ENCODE measurements at regions not wholly inside any gene's neighbourhood (a gene's known extent, or its start where the extent isn't known, plus 50 kb on each side); places are given as distances from the start of the nearest gene placed in this dataset.

DNA sequence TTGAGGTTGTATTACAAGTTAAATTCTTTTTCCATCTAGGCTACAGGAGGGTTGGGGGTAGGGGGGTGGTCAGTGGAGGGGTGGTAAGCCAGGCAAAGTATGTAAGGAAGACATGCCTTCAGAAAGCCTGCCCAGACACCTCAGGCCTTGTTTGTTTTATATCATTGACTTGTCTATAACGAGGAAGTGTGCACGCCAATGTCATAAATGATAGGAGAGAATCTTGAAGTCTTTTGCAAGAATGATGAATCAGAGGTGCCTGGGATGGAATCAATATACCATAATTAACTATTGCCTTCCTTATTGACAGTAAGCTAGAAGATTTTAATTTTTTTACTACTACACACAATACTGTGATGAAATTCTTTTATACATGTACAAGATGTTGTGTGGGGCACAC lies 90.7 kb downstream of the SEC61B start:
- DNase-seq = no peak
- no peak overlapping the region for H3K4me3 ChIP-seq
- H3K9ac ChIP-seq (ENCODE audit: insufficient read depth in 1 of 2, low read length in 2 of 2) = no peak overlapping the region
- WGBS, 2 donors = 70 to 74% methylated on average over 2 of the region's 2 CpGs
- no peaks in the 10 kb centered on the region for H3K9me3 ChIP-seq (ENCODE audit: control insufficient read depth in 4 of 4, insufficient read depth in 3 of 4, low read length in 3 of 4)
- H3K27me3 ChIP-seq (ENCODE audit: control insufficient read depth in 3 of 3, insufficient read depth in 3 of 3, low read length in 2 of 3) = no peaks in the 10 kb centered on the region
- ATAC-seq (ENCODE audit: insufficient read depth, low FRiP score) = no peak
- H3K4me1 ChIP-seq (ENCODE audit: control insufficient read depth in 5 of 5, insufficient read depth in 5 of 5, low read length in 5 of 5) = no peaks in the 10 kb centered on the region
- H3K27ac ChIP-seq (ENCODE audit: low read depth in 1 of 2, low read length in 1 of 2) = no peak overlapping the region
- TF ChIP-seq, protein P1, sequence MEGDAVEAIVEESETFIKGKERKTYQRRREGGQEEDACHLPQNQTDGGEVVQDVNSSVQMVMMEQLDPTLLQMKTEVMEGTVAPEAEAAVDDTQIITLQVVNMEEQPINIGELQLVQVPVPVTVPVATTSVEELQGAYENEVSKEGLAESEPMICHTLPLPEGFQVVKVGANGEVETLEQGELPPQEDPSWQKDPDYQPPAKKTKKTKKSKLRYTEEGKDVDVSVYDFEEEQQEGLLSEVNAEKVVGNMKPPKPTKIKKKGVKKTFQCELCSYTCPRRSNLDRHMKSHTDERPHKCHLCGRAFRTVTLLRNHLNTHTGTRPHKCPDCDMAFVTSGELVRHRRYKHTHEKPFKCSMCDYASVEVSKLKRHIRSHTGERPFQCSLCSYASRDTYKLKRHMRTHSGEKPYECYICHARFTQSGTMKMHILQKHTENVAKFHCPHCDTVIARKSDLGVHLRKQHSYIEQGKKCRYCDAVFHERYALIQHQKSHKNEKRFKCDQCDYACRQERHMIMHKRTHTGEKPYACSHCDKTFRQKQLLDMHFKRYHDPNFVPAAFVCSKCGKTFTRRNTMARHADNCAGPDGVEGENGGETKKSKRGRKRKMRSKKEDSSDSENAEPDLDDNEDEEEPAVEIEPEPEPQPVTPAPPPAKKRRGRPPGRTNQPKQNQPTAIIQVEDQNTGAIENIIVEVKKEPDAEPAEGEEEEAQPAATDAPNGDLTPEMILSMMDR (IDR thresholded peaks at IDR 0.05; ENCODE audit: control extremely low read depth, extremely low read depth) = no peak
- H3K36me3 ChIP-seq (ENCODE audit: control insufficient read depth in 4 of 4, insufficient read depth in 4 of 4, low read length in 4 of 4) = no peaks in the 10 kb centered on the region

DNA sequence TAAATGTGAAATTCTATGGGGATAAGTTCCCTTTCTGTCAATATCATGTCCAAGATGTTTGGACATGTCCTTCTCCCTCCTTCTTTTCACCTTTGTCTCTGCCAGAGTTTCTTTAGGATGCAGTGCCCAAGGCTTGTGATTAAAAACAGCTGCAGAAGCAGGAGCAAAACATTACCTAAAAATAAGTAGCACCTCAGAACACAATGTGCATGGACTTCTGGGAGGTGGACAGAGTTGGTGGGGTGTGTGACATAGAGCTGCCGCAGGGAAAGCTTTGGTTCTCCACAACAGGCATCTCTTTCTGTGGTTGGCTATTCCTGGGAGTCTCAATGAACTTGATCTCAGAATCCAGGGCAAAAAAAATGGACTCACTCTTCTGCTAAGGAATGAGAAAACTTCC lies 97.0 kb downstream of the SEC61B start:
- Histone ChIP-seq H3K27me3 (ENCODE audit: control insufficient read depth in 3 of 3, insufficient read depth in 3 of 3, low read length in 2 of 3) (peaks cover 0 to 3% (median 2%) of the 10 kb centered on the region in 3 donors), H3K36me3 (ENCODE audit: control insufficient read depth in 4 of 4, insufficient read depth in 4 of 4, low read length in 4 of 4) (no peaks in the 10 kb centered on the region), H3K4me3 (no peak overlapping the region), H3K9ac (ENCODE audit: insufficient read depth in 1 of 2, low read length in 2 of 2) (no peak overlapping the region), H3K9me3 (ENCODE audit: control insufficient read depth in 4 of 4, insufficient read depth in 3 of 4, low read length in 3 of 4) (no peaks in the 10 kb centered on the region), H3K27ac (ENCODE audit: low read depth in 1 of 2, low read length in 1 of 2) (no peak overlapping the region), H3K4me1 (ENCODE audit: control insufficient read depth in 5 of 5, insufficient read depth in 5 of 5, low read length in 5 of 5) (no peaks in the 10 kb centered on the region)
- TF ChIP-seq, protein P1 (IDR thresholded peaks at IDR 0.05; ENCODE audit: control extremely low read depth, extremely low read depth) = no peak
- DNase-seq (no peak), ATAC-seq (ENCODE audit: insufficient read depth, low FRiP score) (no peak)
- 89 to 94% methylated on average over 1 of the region's 1 CpG for WGBS, 2 donors

DNA sequence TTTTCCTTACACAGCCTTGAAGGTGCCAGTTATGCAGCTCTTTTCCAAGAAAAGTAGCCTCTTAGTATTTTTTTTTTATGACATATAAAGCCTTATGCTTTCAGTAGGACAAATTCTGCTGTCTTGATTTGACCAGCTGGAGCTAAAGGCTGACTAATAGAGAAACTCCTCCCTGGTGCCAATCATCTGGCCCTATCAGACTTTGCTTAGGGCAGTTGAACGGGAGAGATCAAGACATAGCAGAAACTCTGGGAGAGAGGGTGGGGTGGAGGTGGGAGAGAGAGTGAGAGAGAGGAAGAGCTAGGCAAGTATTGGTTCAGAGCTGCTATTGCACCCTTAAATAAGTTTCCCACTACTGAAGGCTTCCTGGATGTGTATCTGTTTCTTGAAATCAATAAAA lies 100.2 kb downstream of the SEC61B start:
- WGBS, 2 donors = 12 to 25% methylated on average over 1 of the region's 1 CpG
- Histone ChIP-seq H3K36me3 (ENCODE audit: control insufficient read depth in 4 of 4, insufficient read depth in 4 of 4, low read length in 4 of 4) (no peaks in the 10 kb centered on the region), H3K27me3 (ENCODE audit: control insufficient read depth in 3 of 3, insufficient read depth in 3 of 3, low read length in 2 of 3) (peaks cover 0 to 3% (median 2%) of the 10 kb centered on the region in 3 donors), H3K27ac (ENCODE audit: low read depth in 1 of 2, low read length in 1 of 2) (no peak overlapping the region), H3K9ac (ENCODE audit: insufficient read depth in 1 of 2, low read length in 2 of 2) (no peak overlapping the region), H3K4me3 (no peak overlapping the region), H3K9me3 (ENCODE audit: control insufficient read depth in 4 of 4, insufficient read depth in 3 of 4, low read length in 3 of 4) (no peaks in the 10 kb centered on the region), H3K4me1 (ENCODE audit: control insufficient read depth in 5 of 5, insufficient read depth in 5 of 5, low read length in 5 of 5) (no peaks in the 10 kb centered on the region)
- TF ChIP-seq, protein P1 (IDR thresholded peaks at IDR 0.05; ENCODE audit: control extremely low read depth, extremely low read depth) = no peak
- no peak for ATAC-seq (ENCODE audit: insufficient read depth, low FRiP score)
- DNase-seq = no peak
